H9 (cell line): ENCODE measurements at regions not wholly inside any gene's neighbourhood (a gene's known extent, or its start where the extent isn't known, plus 50 kb on each side); places are given as distances from the start of the nearest gene placed in this dataset.

Experiments used
- DNase-seq: peaks from one replicate; pipeline ENCODE4 v3.0.0-alpha.2; 2017
- H2AFZ ChIP-seq: one replicate; pipeline ENCODE4 v1.6.1; 2013; ENCODE audit warnings: mild to moderate bottlenecking, low read length, control low read depth, moderate library complexity
- H2AK5ac ChIP-seq: 2 replicates; pipeline ENCODE4 v1.6.1; 2013; ENCODE audit warnings: low read length, control low read depth, mixed read lengths; ENCODE audit not compliant: insufficient read length
- H2BK120ac ChIP-seq: one replicate; pipeline ENCODE4 v1.6.1; 2013; ENCODE audit warnings: low read depth, mild to moderate bottlenecking, low read length, control low read depth, inconsistent platforms; ENCODE audit not compliant: poor library complexity, severe bottlenecking
- H2BK12ac ChIP-seq: 2 replicates; pipeline ENCODE4 v1.6.1; 2013; ENCODE audit warnings: low read length, control low read depth, mixed read lengths, low read depth; ENCODE audit not compliant: insufficient read length
- H2BK15ac ChIP-seq: 2 replicates; pipeline ENCODE4 v1.6.1; 2013; ENCODE audit warnings: low read depth, low read length, control low read depth
- H2BK20ac ChIP-seq: one replicate; pipeline ENCODE4 v1.6.1; 2013; ENCODE audit warnings: low read depth, mild to moderate bottlenecking, low read length, control low read depth, inconsistent platforms; ENCODE audit not compliant: poor library complexity, severe bottlenecking
- H2BK5ac ChIP-seq: 2 replicates; pipeline ENCODE4 v1.6.1; 2013; ENCODE audit warnings: low read length, control low read depth, mixed read lengths; ENCODE audit not compliant: insufficient read length
- H3K14ac ChIP-seq: 2 replicates; pipeline ENCODE4 v1.6.1; 2013; ENCODE audit warnings: low read length, control low read depth; ENCODE audit not compliant: insufficient read depth
- H3K18ac ChIP-seq: 2 replicates; pipeline ENCODE4 v1.6.1; 2013; ENCODE audit warnings: low read depth, mild to moderate bottlenecking, mixed read lengths, low read length, control low read depth; ENCODE audit not compliant: insufficient read length
- H3K23ac ChIP-seq: 2 replicates; pipeline ENCODE4 v1.6.1; 2013; ENCODE audit warnings: low read length, control low read depth, mixed read lengths, low read depth; ENCODE audit not compliant: insufficient read length
- H3K23me2 ChIP-seq: 2 replicates; pipeline ENCODE4 v1.6.1; 2013; ENCODE audit warnings: low read depth, mild to moderate bottlenecking, mixed read lengths, low read length, control low read depth; ENCODE audit not compliant: insufficient read length, poor library complexity, severe bottlenecking
- H3K27ac ChIP-seq: 2 replicates; pipeline ENCODE4 v1.5.1; 2013; ENCODE audit warnings: low read length, control low read depth, mixed read lengths, low read depth; ENCODE audit not compliant: insufficient read length
- H3K27me3 ChIP-seq: 2 replicates; pipeline ENCODE4 v1.6.1; 2013; ENCODE audit warnings: low read length, control low read depth, inconsistent platforms; ENCODE audit not compliant: insufficient read depth
- H3K4ac ChIP-seq: 2 replicates; pipeline ENCODE4 v1.6.1; 2013; ENCODE audit warnings: low read depth, mild to moderate bottlenecking, control low read depth, inconsistent platforms, low read length, moderate library complexity
- H3K4me1 ChIP-seq: 2 replicates; pipeline ENCODE4 v1.6.1; 2013; ENCODE audit warnings: low read length, control low read depth, inconsistent platforms; ENCODE audit not compliant: insufficient read depth
- H3K4me2 ChIP-seq: 2 replicates; pipeline ENCODE4 v1.6.1; 2013; ENCODE audit warnings: low read length, control low read depth, mixed read lengths; ENCODE audit not compliant: insufficient read length, insufficient read depth
- H3K56ac ChIP-seq: 2 replicates; pipeline ENCODE4 v1.6.1; 2013; ENCODE audit warnings: low read depth, mild to moderate bottlenecking, mixed read lengths, low read length, control low read depth; ENCODE audit not compliant: insufficient read length
- H3K79me1 ChIP-seq: 2 replicates; pipeline ENCODE4 v1.6.1; 2013; ENCODE audit warnings: low read depth, mild to moderate bottlenecking, moderate library complexity, low read length, control low read depth, inconsistent platforms; ENCODE audit not compliant: insufficient read depth, poor library complexity, severe bottlenecking
- H3K79me2 ChIP-seq: 2 replicates; pipeline ENCODE4 v1.6.1; 2013; ENCODE audit warnings: low read length, control low read depth, inconsistent platforms; ENCODE audit not compliant: insufficient read depth
- H3K9ac ChIP-seq: 2 replicates; pipeline ENCODE4 v1.6.1; 2013; ENCODE audit warnings: low read length, control low read depth, mixed read lengths; ENCODE audit not compliant: insufficient read length; ENCODE audit errors: extremely low read depth
- H3K9me3 ChIP-seq: one replicate; pipeline ENCODE4 v1.6.1; 2013; ENCODE audit warnings: low read depth, low read length, inconsistent platforms; ENCODE audit not compliant: control insufficient read depth
- H3T11ph ChIP-seq: one replicate; pipeline ENCODE4 v1.6.1; 2013; ENCODE audit warnings: mild to moderate bottlenecking, low read length, control low read depth, inconsistent platforms
- H4K20me1 ChIP-seq: one replicate; pipeline ENCODE4 v1.6.1; 2013; ENCODE audit not compliant: control insufficient read depth, insufficient read length, insufficient read depth
- H4K5ac ChIP-seq: 2 replicates; pipeline ENCODE4 v1.6.1; 2013; ENCODE audit warnings: low read depth, mild to moderate bottlenecking, mixed read lengths, low read length, control low read depth; ENCODE audit not compliant: insufficient read length
- H4K8ac ChIP-seq: replicated peaks from 2 replicates; pipeline ENCODE4 v1.6.1; 2013; ENCODE audit warnings: low read length, control low read depth, mixed read lengths, low read depth; ENCODE audit not compliant: insufficient read length
- H4K91ac ChIP-seq: 2 replicates; pipeline ENCODE4 v1.6.1; 2013; ENCODE audit warnings: low read depth, mild to moderate bottlenecking, moderate library complexity, mixed read lengths, low read length, control low read depth; ENCODE audit not compliant: insufficient read length
- H3K27ac Mint-ChIP-seq, 3 experiments: 2 replicates in 2 of 3; 3 replicates in 1 of 3; pipeline ENCODE4 v1.8.0; 2020 to 2021; ENCODE audit warnings: mixed read lengths in 3 of 3, mild to moderate bottlenecking in 1 of 3, moderate library complexity in 1 of 3
- H3K27me3 Mint-ChIP-seq: 2 replicates; pipeline ENCODE4 v1.8.0; 2021; ENCODE audit warnings: low read depth, mild to moderate bottlenecking, moderate library complexity, mixed read lengths
- H3K36me3 Mint-ChIP-seq, 3 experiments: 2 replicates in 2 of 3; 3 replicates in 1 of 3; pipeline ENCODE4 v1.8.0; 2020 to 2021; ENCODE audit warnings: low read depth in 3 of 3, mixed read lengths in 3 of 3; ENCODE audit not compliant: insufficient read depth in 1 of 3
- H3K4me1 Mint-ChIP-seq, 2 experiments: 2 replicates each; pipeline ENCODE4 v1.8.0; 2020; ENCODE audit warnings: mixed read lengths in 2 of 2
- H3K4me3 Mint-ChIP-seq, 2 experiments: 2 replicates in 1 of 2; 3 replicates in 1 of 2; pipeline ENCODE4 v1.8.0; 2020 to 2021; ENCODE audit warnings: mild to moderate bottlenecking in 2 of 2, mixed read lengths in 2 of 2, moderate library complexity in 1 of 2
- H3K9me3 Mint-ChIP-seq, 2 experiments: 2 replicates in 1 of 2; 3 replicates in 1 of 2; pipeline ENCODE4 v1.8.0; 2020; ENCODE audit warnings: mild to moderate bottlenecking in 2 of 2, mixed read lengths in 2 of 2, moderate library complexity in 1 of 2
- WGBS: extraction: QIAGEN DNeasy Blood & Tissue Kit; methylation state at CpG from one replicate; pipeline ENCODE4 v1.1.7; 2013; ENCODE audit warnings: missing lambda C conversion rate, low lambda C conversion rate, mixed read lengths; ENCODE audit not compliant: insufficient read length; ENCODE audit errors: extremely low coverage; 5-methylcytosine and 5-hydroxymethylcytosine counted together
- TF ChIP-seq, protein P1 (sequence below): fragments of 200-600 bp; sonication (generic); conservative IDR thresholded peaks from 3 replicates; pipeline ENCODE4 v1.8.0; 2021; ENCODE audit warnings: antibody characterized with exemption, mild to moderate bottlenecking

DNA sequence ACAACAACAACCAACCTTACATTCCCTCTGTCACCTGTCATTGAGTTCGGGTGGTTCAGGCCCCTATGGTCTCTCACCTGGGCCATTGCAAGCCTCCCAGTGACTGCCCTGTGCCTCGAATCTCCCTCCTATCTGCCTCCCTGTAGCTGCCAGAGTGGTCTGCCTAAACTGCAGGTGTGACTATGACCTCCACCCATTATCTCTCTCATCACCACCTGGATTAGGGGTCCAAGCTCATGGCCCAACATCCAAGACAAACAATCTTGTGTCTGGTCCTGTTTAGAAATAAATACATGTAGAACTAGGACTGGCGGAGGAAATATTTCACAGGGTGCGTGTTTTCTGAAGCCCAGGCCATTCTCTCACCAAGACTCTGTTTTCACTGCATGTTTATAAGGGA, 146.6 kb downstream of the HERPUD2 start:
- Histone ChIP-seq H3K4me1 (no peaks in the 10 kb centered on the region), H2BK12ac (no peak overlapping the region), H3K4me2 (no peak overlapping the region), H4K5ac (no peak overlapping the region), H3K79me2 (no peaks in the 10 kb centered on the region), H4K8ac (no peak overlapping the region), H2BK15ac (no peak overlapping the region), H3K79me1 (no peaks in the 10 kb centered on the region), H3K56ac (no peak overlapping the region), H3K4ac (no peak overlapping the region), H3K9ac (no peak overlapping the region), H2BK120ac (no peak overlapping the region), H3K18ac (no peak overlapping the region), H4K20me1 (no peaks in the 10 kb centered on the region), H3K14ac (no peak overlapping the region), H3K27ac (no peak overlapping the region), H2AK5ac (no peak overlapping the region), H3T11ph (no peak overlapping the region), H3K23me2 (no peaks in the 10 kb centered on the region), H3K27me3 (no peaks in the 10 kb centered on the region), H2BK5ac (no peak overlapping the region), H2BK20ac (no peak overlapping the region), H2AFZ (no peak overlapping the region), H3K9me3 (no peaks in the 10 kb centered on the region), H4K91ac (no peak overlapping the region), H3K23ac (no peak overlapping the region)
- Mint-ChIP-seq H3K9me3 (no peaks in the 10 kb centered on the region), H3K27me3 (peaks cover 19% of the 10 kb centered on the region), H3K4me1 (no peaks in the 10 kb centered on the region), H3K36me3 (no peaks in the 10 kb centered on the region), H3K4me3 (no peak overlapping the region), H3K27ac (no peak overlapping the region)
- no peak for DNase-seq
- no CpG with 5 or more reads among the region's 4 CpGs for WGBS
- TF ChIP-seq, protein P1, sequence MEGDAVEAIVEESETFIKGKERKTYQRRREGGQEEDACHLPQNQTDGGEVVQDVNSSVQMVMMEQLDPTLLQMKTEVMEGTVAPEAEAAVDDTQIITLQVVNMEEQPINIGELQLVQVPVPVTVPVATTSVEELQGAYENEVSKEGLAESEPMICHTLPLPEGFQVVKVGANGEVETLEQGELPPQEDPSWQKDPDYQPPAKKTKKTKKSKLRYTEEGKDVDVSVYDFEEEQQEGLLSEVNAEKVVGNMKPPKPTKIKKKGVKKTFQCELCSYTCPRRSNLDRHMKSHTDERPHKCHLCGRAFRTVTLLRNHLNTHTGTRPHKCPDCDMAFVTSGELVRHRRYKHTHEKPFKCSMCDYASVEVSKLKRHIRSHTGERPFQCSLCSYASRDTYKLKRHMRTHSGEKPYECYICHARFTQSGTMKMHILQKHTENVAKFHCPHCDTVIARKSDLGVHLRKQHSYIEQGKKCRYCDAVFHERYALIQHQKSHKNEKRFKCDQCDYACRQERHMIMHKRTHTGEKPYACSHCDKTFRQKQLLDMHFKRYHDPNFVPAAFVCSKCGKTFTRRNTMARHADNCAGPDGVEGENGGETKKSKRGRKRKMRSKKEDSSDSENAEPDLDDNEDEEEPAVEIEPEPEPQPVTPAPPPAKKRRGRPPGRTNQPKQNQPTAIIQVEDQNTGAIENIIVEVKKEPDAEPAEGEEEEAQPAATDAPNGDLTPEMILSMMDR, result no peak
